ENCODE measurements at regions not wholly inside any gene's neighbourhood (a gene's known extent, or its start where the extent isn't known, plus 50 kb on each side); places are given as distances from the start of the nearest gene placed in this dataset.

DNA sequence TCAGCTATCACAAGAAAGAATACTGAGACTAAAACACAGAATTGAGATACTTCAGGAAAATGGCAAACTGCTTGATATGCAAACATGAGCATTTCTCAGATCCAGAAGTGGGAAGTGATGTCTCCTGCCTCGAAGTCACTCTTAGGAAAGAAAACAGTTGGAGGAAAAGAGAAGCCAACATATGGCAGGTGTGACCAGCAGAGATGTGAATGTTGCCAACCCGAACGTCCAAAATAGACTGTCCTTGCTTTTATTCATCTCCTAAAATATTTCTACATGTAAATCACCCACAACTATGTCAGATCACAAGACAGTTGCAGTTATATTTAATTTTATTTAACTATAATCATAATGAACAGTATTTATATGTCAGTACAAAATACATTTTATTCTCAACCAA is 687.6 kb downstream of the GALC start:
- Histone ChIP-seq H2AFZ (no peak overlapping the region), H3K4me3 (no peak overlapping the region), H3K79me2 (ENCODE audit: low read depth) (no peaks in the 10 kb centered on the region), H3K9me2 (ENCODE audit: insufficient read depth) (no peaks in the 10 kb centered on the region), H3K27me3 (ENCODE audit: insufficient read depth, low read depth) (no peaks in the 10 kb centered on the region), H3K27ac (no peak overlapping the region), H3K4me1 (replicated peaks; ENCODE audit: insufficient read depth) (no peaks in the 10 kb centered on the region), H3F3A (ENCODE audit: insufficient read depth, low read depth) (no peaks in the 10 kb centered on the region), H3K36me3 (ENCODE audit: low read depth) (no peaks in the 10 kb centered on the region), H3K9me3 (ENCODE audit: insufficient read depth, low read depth) (no peaks in the 10 kb centered on the region), H3K4me2 (no peak overlapping the region), H4K20me1 (ENCODE audit: insufficient read depth) (no peaks in the 10 kb centered on the region)
- ChIA-PET CTCF (no interaction called here), POLR2A (ENCODE audit: unreplicated experiment) (no interaction called here)
- DNase-seq: no peak
- intact Hi-C loops (cut with micrococcal nuclease; ENCODE audit: unreplicated experiment): no loop called here
- TF ChIP-seq, protein P1, sequence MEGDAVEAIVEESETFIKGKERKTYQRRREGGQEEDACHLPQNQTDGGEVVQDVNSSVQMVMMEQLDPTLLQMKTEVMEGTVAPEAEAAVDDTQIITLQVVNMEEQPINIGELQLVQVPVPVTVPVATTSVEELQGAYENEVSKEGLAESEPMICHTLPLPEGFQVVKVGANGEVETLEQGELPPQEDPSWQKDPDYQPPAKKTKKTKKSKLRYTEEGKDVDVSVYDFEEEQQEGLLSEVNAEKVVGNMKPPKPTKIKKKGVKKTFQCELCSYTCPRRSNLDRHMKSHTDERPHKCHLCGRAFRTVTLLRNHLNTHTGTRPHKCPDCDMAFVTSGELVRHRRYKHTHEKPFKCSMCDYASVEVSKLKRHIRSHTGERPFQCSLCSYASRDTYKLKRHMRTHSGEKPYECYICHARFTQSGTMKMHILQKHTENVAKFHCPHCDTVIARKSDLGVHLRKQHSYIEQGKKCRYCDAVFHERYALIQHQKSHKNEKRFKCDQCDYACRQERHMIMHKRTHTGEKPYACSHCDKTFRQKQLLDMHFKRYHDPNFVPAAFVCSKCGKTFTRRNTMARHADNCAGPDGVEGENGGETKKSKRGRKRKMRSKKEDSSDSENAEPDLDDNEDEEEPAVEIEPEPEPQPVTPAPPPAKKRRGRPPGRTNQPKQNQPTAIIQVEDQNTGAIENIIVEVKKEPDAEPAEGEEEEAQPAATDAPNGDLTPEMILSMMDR (conservative IDR thresholded peaks at IDR 0.05): no peak
- no peak for TF ChIP-seq EZH2 (IDR thresholded peaks at IDR 0.05; ENCODE audit: low read depth)
- BruUV-seq (replicated peaks): no TSS peak

GRCh38 chr14:87304404-87304803 is 688.6 kb downstream of the GALC start:
- H3K4me2 ChIP-seq: no peak overlapping the region
- H3K27me3 ChIP-seq (ENCODE audit: insufficient read depth, low read depth): no peaks in the 10 kb centered on the region
- H3K27ac ChIP-seq: no peak overlapping the region
- H3K4me1 ChIP-seq (replicated peaks; ENCODE audit: insufficient read depth): no peaks in the 10 kb centered on the region
- CTCF ChIA-PET: no interaction called here
- H3K79me2 ChIP-seq (ENCODE audit: low read depth): no peaks in the 10 kb centered on the region
- no peak for DNase-seq
- H3F3A ChIP-seq (ENCODE audit: insufficient read depth, low read depth): no peaks in the 10 kb centered on the region
- no peak overlapping the region for H2AFZ ChIP-seq
- H3K4me3 ChIP-seq: no peak overlapping the region
- intact Hi-C loops (cut with micrococcal nuclease; ENCODE audit: unreplicated experiment): no loop called here
- POLR2A ChIA-PET (ENCODE audit: unreplicated experiment): no interaction called here
- no peaks in the 10 kb centered on the region for H3K36me3 ChIP-seq (ENCODE audit: low read depth)
- H3K9me3 ChIP-seq (ENCODE audit: insufficient read depth, low read depth): no peaks in the 10 kb centered on the region
- no peaks in the 10 kb centered on the region for H4K20me1 ChIP-seq (ENCODE audit: insufficient read depth)
- no TSS peak for BruUV-seq (replicated peaks)
- TF ChIP-seq, protein P1 (conservative IDR thresholded peaks at IDR 0.05): no peak
- TF ChIP-seq EZH2 (IDR thresholded peaks at IDR 0.05; ENCODE audit: low read depth): no peak
- H3K9me2 ChIP-seq (ENCODE audit: insufficient read depth): no peaks in the 10 kb centered on the region

DNA sequence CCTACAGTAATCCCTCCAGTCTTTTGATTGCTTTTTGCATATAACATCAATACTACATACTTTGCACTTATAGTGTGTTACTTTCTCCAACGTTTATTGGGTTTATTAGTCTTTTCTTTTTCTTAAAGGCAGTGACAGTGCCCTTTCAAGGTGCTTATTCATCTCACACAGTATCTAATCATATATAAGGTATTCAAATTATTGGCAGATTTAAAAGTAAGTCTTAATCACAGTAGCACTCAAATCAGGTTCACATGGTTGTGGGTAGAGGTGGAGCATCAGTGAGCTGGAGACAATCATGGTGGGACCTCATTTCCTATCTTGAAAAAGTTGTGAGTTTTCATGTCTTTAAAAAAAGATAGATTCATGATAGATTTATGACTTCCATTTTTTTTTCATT is 706.2 kb downstream of the GALC start:
- no peaks in the 10 kb centered on the region for H3K4me1 ChIP-seq (replicated peaks; ENCODE audit: insufficient read depth)
- DNase-seq: no peak
- no peak overlapping the region for H3K27ac ChIP-seq
- H4K20me1 ChIP-seq (ENCODE audit: insufficient read depth): no peaks in the 10 kb centered on the region
- H3K4me2 ChIP-seq: no peak overlapping the region
- no peaks in the 10 kb centered on the region for H3K36me3 ChIP-seq (ENCODE audit: low read depth)
- ChIA-PET CTCF (no interaction called here), POLR2A (ENCODE audit: unreplicated experiment) (no interaction called here)
- intact Hi-C loops (cut with micrococcal nuclease; ENCODE audit: unreplicated experiment): no loop called here
- H3K4me3 ChIP-seq: no peak overlapping the region
- H3F3A ChIP-seq (ENCODE audit: insufficient read depth, low read depth): no peaks in the 10 kb centered on the region
- no peak overlapping the region for H2AFZ ChIP-seq
- no peaks in the 10 kb centered on the region for H3K79me2 ChIP-seq (ENCODE audit: low read depth)
- no peaks in the 10 kb centered on the region for H3K27me3 ChIP-seq (ENCODE audit: insufficient read depth, low read depth)
- no TSS peak for BruUV-seq (replicated peaks)
- H3K9me2 ChIP-seq (ENCODE audit: insufficient read depth): no peaks in the 10 kb centered on the region
- TF ChIP-seq, protein P1 (conservative IDR thresholded peaks at IDR 0.05): no peak
- no peak for TF ChIP-seq EZH2 (IDR thresholded peaks at IDR 0.05; ENCODE audit: low read depth)
- no peaks in the 10 kb centered on the region for H3K9me3 ChIP-seq (ENCODE audit: insufficient read depth, low read depth)

Data from PC-9 (cell line).